ENCODE measurements at regions not wholly inside any gene's neighbourhood (a gene's known extent, or its start where the extent isn't known, plus 50 kb on each side); places are given as distances from the start of the nearest gene placed in this dataset.

DNA sequence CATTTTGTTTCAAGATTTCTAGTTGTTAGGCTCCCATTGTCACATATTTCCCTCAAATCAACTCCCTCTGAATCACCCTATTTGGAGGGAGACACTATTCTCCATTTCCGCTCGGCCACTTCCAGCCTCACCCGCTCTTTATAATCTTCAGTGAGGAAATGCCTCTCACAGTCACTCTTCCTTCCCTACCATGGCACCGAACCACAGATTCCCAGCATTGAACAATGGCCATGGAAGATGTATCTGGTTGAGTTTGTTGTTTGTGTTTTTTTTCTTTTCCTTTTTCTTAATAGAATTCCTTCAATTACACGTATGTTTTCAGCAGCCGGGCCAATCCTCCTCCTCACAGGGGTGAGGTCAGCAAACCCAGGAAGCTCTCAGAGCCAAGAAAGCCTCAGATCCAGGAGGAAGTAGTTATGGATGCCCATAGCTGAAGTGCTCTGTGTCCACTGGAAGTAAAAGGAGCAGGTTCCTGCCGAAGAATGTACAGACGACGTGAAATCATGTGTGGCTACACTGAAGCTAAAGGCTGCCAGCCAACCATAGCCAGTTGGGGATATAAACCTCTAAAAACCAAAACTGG lies 472.1 kb downstream of the FOXO1 start:
- CTCF ChIA-PET, result no interaction called here
- BruUV-seq (replicated peaks), result no TSS peak
- Histone ChIP-seq H3K4me1 (peaks cover 18% of the 10 kb centered on the region), H3K4me3 (ENCODE audit: low read depth, low read length) (no peak overlapping the region), H3K36me3 (ENCODE audit: control insufficient read depth, insufficient read depth, low read length) (no peaks in the 10 kb centered on the region), H3K27me3 (replicated peaks; ENCODE audit: control insufficient read depth, insufficient read depth, low read length) (no peaks in the 10 kb centered on the region), H3K9me3 (no peaks in the 10 kb centered on the region)
- Mint-ChIP-seq H3K27ac (ENCODE audit: unreplicated experiment) (no peak overlapping the region), H3K36me3 (ENCODE audit: insufficient read depth, unreplicated experiment) (no peaks in the 10 kb centered on the region), H3K27me3 (ENCODE audit: insufficient read depth, unreplicated experiment) (no peaks in the 10 kb centered on the region), H3K4me1 (ENCODE audit: low read depth, unreplicated experiment) (no peaks in the 10 kb centered on the region), H3K4me3 (ENCODE audit: unreplicated experiment) (no peak overlapping the region), H3K9me3 (ENCODE audit: unreplicated experiment) (no peaks in the 10 kb centered on the region)
- POLR2A ChIA-PET, result no interaction called here
- DNase-seq, result no peak
- no peak for TF ChIP-seq CTCF (IDR thresholded peaks at IDR 0.05; ENCODE audit: insufficient read depth in 1 of 2, low read depth in 1 of 2, low read length in 1 of 2, severe bottlenecking in 1 of 2, unreplicated experiment in 1 of 2)
- intact Hi-C loops (cut with micrococcal nuclease; ENCODE audit: unreplicated experiment), result no loop called here

- POLR2A ChIA-PET, result no interaction called here
- Histone ChIP-seq H3K9me3 (no peaks in the 10 kb centered on the region), H3K4me3 (ENCODE audit: low read depth, low read length) (no peak overlapping the region), H3K27me3 (replicated peaks; ENCODE audit: control insufficient read depth, insufficient read depth, low read length) (no peaks in the 10 kb centered on the region), H3K4me1 (0 out of 2 replicates have a peak, but pooled peaks cover under 1% of the 10 kb centered on the region), H3K36me3 (ENCODE audit: control insufficient read depth, insufficient read depth, low read length) (no peaks in the 10 kb centered on the region)
- no peaks in the 10 kb centered on the region for H3K27me3 Mint-ChIP-seq (ENCODE audit: insufficient read depth, unreplicated experiment)
- no peak overlapping the region for H3K4me3 Mint-ChIP-seq (ENCODE audit: unreplicated experiment)
- H3K9me3 Mint-ChIP-seq (ENCODE audit: unreplicated experiment), result no peaks in the 10 kb centered on the region
- no peak for TF ChIP-seq CTCF (IDR thresholded peaks at IDR 0.05; ENCODE audit: insufficient read depth in 1 of 2, low read depth in 1 of 2, low read length in 1 of 2, severe bottlenecking in 1 of 2, unreplicated experiment in 1 of 2)
- CTCF ChIA-PET, result no interaction called here
- no peak overlapping the region for H3K27ac Mint-ChIP-seq (ENCODE audit: unreplicated experiment)
- no peak for DNase-seq
- intact Hi-C loops (cut with micrococcal nuclease; ENCODE audit: unreplicated experiment), result no loop called here
- BruUV-seq (replicated peaks), result no TSS peak
- H3K4me1 Mint-ChIP-seq (ENCODE audit: low read depth, unreplicated experiment), result no peaks in the 10 kb centered on the region
- no peaks in the 10 kb centered on the region for H3K36me3 Mint-ChIP-seq (ENCODE audit: insufficient read depth, unreplicated experiment)
These were observed 469.4 kb downstream of the FOXO1 start for GRCh38 chr13:40197049-40197448.

- Mint-ChIP-seq H3K4me1 (ENCODE audit: low read depth, unreplicated experiment) (no peaks in the 10 kb centered on the region), H3K27me3 (ENCODE audit: insufficient read depth, unreplicated experiment) (no peaks in the 10 kb centered on the region), H3K27ac (ENCODE audit: unreplicated experiment) (no peak overlapping the region), H3K36me3 (ENCODE audit: insufficient read depth, unreplicated experiment) (no peaks in the 10 kb centered on the region), H3K9me3 (ENCODE audit: unreplicated experiment) (no peaks in the 10 kb centered on the region), H3K4me3 (ENCODE audit: unreplicated experiment) (no peak overlapping the region)
- no peak for DNase-seq
- BruUV-seq (replicated peaks), result no TSS peak
- Histone ChIP-seq H3K9me3 (no peaks in the 10 kb centered on the region), H3K36me3 (ENCODE audit: control insufficient read depth, insufficient read depth, low read length) (no peaks in the 10 kb centered on the region), H3K27me3 (replicated peaks; ENCODE audit: control insufficient read depth, insufficient read depth, low read length) (no peaks in the 10 kb centered on the region), H3K4me1 (no peaks in the 10 kb centered on the region), H3K4me3 (ENCODE audit: low read depth, low read length) (no peak overlapping the region)
- TF ChIP-seq CTCF (IDR thresholded peaks at IDR 0.05; ENCODE audit: insufficient read depth in 1 of 2, low read depth in 1 of 2, low read length in 1 of 2, severe bottlenecking in 1 of 2, unreplicated experiment in 1 of 2), result no peak
- CTCF ChIA-PET, result no interaction called here
- intact Hi-C loops (cut with micrococcal nuclease; ENCODE audit: unreplicated experiment), result no loop called here
- POLR2A ChIA-PET, result no interaction called here
These were observed 468.4 kb downstream of the FOXO1 start for GRCh38 chr13:40197936-40198595.

All from Caco-2 (cell line).